ENCODE measurements at regions not wholly inside any gene's neighbourhood (a gene's known extent, or its start where the extent isn't known, plus 50 kb on each side); places are given as distances from the start of the nearest gene placed in this dataset.

GRCh38 chr16:5639531-5639930 is 541.9 kb upstream of the EEF2KMT start:
- no peak for TF ChIP-seq CTCF (IDR thresholded peaks at IDR 0.05; ENCODE audit: insufficient read depth, low read length, poor library complexity, severe bottlenecking)
- TF ChIP-seq EZH2phosphoT487 (conservative IDR thresholded peaks at IDR 0.05; ENCODE audit: low read length): no peak

Data from SU-DHL-6 (cell line).